ENCODE measurements at regions not wholly inside any gene's neighbourhood (a gene's known extent, or its start where the extent isn't known, plus 50 kb on each side); places are given as distances from the start of the nearest gene placed in this dataset.

GRCh38 chr5:167406513-167406912 lies 884.9 kb upstream of the WWC1 start:
- no peak for TF ChIP-seq ZNF235 (CRISPR knock-in tag; IDR thresholded peaks at IDR 0.05; ENCODE audit: borderline replicate concordance)
- no peak for TF ChIP-seq THRA (CRISPR knock-in tag; IDR thresholded peaks at IDR 0.05; ENCODE audit: borderline replicate concordance)
- no peak for TF ChIP-seq NR3C1 (CRISPR knock-in tag; IDR thresholded peaks at IDR 0.05)
- no peak for TF ChIP-seq ARID3A (IDR thresholded peaks at IDR 0.05; ENCODE audit: low read depth, low read length)
- TF ChIP-seq PHF20 (CRISPR knock-in tag; IDR thresholded peaks at IDR 0.05) = no peak
- TF ChIP-seq NFKBIZ (CRISPR knock-in tag; IDR thresholded peaks at IDR 0.05) = no peak
- TF ChIP-seq ASH2L (IDR thresholded peaks at IDR 0.05; ENCODE audit: insufficient read length, low read depth, low read length) = no peak
- TF ChIP-seq ZFP62 (CRISPR knock-in tag; IDR thresholded peaks at IDR 0.05) = no peak
- Histone ChIP-seq H3K4me3 (replicated peaks in 1 of 3; ENCODE audit: insufficient read depth in 1 of 3, low read depth in 2 of 3, low read length in 3 of 3) (no peak overlapping the region), H3K79me2 (ENCODE audit: insufficient read depth, low read length) (no peaks in the 10 kb centered on the region), H3K27ac (ENCODE audit: extremely low read length, insufficient read depth, low read length) (no peak overlapping the region), H4K20me1 (ENCODE audit: insufficient read depth, low read length) (no peaks in the 10 kb centered on the region), H3K27me3 (ENCODE audit: control insufficient read depth in 1 of 2, insufficient read depth in 2 of 2, low read length in 2 of 2) (no peaks in the 10 kb centered on the region), H2AFZ (ENCODE audit: low read length) (no peak overlapping the region), H3K36me3 (replicated peaks in 1 of 2; ENCODE audit: control insufficient read depth in 1 of 2, insufficient read depth in 2 of 2, low read length in 2 of 2) (no peaks in the 10 kb centered on the region), H3K4me1 (ENCODE audit: insufficient read depth, low read length) (no peaks in the 10 kb centered on the region), H3K4me2 (ENCODE audit: low read depth, low read length) (no peak overlapping the region), H3K9ac (ENCODE audit: insufficient read depth, low read depth, low read length) (no peak overlapping the region), H3K9me3 (ENCODE audit: low read length) (no peaks in the 10 kb centered on the region)
- in situ Hi-C loops (cut with HindIII; ENCODE audit: extremely low pct_ligation_motif_present, low pct_unique_long_range_greater_than_20kb) (no loop called here), intact Hi-C loops (cut with micrococcal nuclease; ENCODE audit: unreplicated experiment) (no loop called here)
- ChIA-PET CTCF (ENCODE audit: low intra/inter-chr PET ratio, low total read pairs) (no interaction called here), POLR2A (no interaction called here)
- ATAC-seq = no peak
- BruUV-seq (replicated peaks) = no TSS peak
- FAIRE-seq = no peak
- no peak for DNase-seq (ENCODE audit: low spot score)
